ENCODE measurements at regions not wholly inside any gene's neighbourhood (a gene's known extent, or its start where the extent isn't known, plus 50 kb on each side); places are given as distances from the start of the nearest gene placed in this dataset.

GRCh38 chr5:135642488-135642870 lies 63.7 kb upstream of the CXCL14 start:
- TF ChIP-seq CTCF (IDR thresholded peaks at IDR 0.05) (no peak), POLR2A (IDR thresholded peaks at IDR 0.05) (no peak)
